ENCODE measurements at regions not wholly inside any gene's neighbourhood (a gene's known extent, or its start where the extent isn't known, plus 50 kb on each side); places are given as distances from the start of the nearest gene placed in this dataset.

DNA sequence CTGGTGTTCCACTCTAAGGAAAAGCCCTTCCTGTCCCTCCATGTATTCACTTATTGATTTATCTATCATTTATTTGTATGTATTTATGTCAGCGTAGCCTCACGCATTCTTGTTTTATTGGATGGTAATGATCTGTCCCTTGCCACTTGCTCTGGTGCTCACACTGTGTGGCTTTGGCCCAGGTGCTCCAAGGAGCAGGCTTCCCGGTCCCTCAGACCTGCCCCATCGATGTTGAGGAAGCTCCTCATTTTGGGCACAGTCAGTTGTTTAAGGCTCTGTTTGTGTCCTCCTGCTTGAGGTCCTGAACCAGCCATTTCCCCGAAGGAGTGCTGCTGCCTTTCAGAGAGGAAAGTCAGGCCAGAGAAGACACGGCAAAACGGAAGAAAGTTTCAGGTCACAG is 1485.4 kb downstream of the TBC1D22A start:
- Histone ChIP-seq H3K4me1 (no peaks in the 10 kb centered on the region), H3K36me3 (no peaks in the 10 kb centered on the region), H3K4me3 (no peak overlapping the region), H3K27ac (no peak overlapping the region), H3K9me3 (no peaks in the 10 kb centered on the region), H3K27me3 (no peaks in the 10 kb centered on the region)
- no peak for DNase-seq (ENCODE audit: low spot score)
- TF ChIP-seq, protein P1, sequence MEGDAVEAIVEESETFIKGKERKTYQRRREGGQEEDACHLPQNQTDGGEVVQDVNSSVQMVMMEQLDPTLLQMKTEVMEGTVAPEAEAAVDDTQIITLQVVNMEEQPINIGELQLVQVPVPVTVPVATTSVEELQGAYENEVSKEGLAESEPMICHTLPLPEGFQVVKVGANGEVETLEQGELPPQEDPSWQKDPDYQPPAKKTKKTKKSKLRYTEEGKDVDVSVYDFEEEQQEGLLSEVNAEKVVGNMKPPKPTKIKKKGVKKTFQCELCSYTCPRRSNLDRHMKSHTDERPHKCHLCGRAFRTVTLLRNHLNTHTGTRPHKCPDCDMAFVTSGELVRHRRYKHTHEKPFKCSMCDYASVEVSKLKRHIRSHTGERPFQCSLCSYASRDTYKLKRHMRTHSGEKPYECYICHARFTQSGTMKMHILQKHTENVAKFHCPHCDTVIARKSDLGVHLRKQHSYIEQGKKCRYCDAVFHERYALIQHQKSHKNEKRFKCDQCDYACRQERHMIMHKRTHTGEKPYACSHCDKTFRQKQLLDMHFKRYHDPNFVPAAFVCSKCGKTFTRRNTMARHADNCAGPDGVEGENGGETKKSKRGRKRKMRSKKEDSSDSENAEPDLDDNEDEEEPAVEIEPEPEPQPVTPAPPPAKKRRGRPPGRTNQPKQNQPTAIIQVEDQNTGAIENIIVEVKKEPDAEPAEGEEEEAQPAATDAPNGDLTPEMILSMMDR (IDR thresholded peaks at IDR 0.05): no peak

DNA sequence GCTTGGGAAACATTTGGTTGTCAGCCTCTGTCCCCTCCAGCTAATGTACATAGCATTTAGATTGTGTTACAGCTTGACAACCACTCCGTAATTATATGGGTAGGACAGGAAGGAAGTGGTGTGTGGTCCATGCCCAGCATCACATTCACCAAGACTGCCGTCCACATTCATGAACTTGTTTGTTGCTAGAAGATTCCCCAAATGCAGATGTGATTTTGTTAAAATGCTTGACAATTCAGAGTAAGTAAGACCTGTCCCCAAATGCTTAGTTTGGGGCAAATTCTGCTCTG is 1482.7 kb downstream of the TBC1D22A start:
- no peaks in the 10 kb centered on the region for H3K27me3 ChIP-seq
- no peaks in the 10 kb centered on the region for H3K9me3 ChIP-seq
- no peak overlapping the region for H3K27ac ChIP-seq
- H3K4me1 ChIP-seq: no peaks in the 10 kb centered on the region
- DNase-seq (ENCODE audit: low spot score): no peak
- TF ChIP-seq, protein P1 (IDR thresholded peaks at IDR 0.05): no peak
- H3K4me3 ChIP-seq: no peak overlapping the region
- no peaks in the 10 kb centered on the region for H3K36me3 ChIP-seq

DNA sequence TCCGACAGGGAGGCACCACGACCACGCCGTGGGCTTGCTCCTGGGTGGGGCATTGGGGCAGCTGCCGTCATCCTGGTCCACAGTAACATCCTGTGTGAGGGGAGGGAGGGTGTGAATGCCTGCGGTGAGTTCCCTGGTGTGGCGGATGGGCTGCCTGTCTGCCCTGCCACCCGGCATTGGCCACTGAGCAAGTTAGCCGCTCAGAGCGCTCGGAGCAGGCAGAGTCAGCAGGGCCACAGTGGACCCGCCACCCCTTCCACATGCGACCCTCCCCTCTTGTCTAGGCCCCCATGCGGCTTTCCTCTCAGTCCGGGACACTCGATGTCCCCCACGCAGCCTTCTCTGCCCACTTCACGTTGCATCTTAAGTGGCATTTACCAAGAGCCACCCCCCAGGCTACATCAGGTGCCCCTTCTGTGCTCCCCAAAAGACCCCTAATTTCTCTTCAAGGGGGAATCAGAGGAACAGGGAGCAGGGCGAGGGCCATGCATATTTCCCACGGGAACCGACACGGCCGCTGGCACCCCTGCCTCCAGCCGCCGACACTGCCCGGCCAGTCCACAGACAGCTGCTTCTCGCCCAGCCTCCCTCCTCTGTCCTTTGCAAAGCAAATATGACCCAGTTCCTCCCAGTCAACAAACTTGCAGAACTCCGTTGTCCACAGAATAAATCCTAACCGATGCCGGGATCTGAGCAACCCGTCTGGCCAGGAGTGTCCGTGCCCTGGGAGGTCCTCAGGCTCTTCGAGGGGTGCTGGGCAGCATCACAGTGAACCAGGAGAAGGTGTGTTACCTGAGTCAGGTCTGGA is 1482.1 kb downstream of the TBC1D22A start:
- TF ChIP-seq, protein P1 (IDR thresholded peaks at IDR 0.05): no peak
- Histone ChIP-seq H3K27ac (no peak overlapping the region), H3K4me3 (no peak overlapping the region), H3K4me1 (no peaks in the 10 kb centered on the region), H3K27me3 (no peaks in the 10 kb centered on the region), H3K9me3 (no peaks in the 10 kb centered on the region), H3K36me3 (no peaks in the 10 kb centered on the region)
- no peak for DNase-seq (ENCODE audit: low spot score)

DNA sequence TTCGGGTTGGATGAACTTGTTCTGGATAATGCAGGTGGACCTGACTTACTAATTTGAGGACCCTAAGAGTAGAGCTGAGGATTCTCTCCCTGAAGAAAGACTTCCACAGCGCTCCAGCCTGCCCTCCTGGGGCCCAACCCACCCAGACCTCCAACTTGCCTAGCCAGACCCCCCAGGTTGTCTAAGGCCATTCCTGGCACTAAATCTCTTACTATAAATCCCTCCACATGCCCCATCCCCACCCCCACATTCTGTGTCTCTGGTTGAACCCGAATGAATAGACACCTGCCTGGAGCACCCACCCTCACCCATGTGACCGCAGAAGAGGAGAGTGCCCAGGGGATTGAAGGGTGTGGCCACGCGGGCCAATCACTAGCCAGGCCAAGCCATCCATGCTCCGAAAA is 1480.0 kb downstream of the TBC1D22A start:
- TF ChIP-seq, protein P1 (IDR thresholded peaks at IDR 0.05): no peak
- Histone ChIP-seq H3K27me3 (no peaks in the 10 kb centered on the region), H3K9me3 (no peaks in the 10 kb centered on the region), H3K4me3 (no peak overlapping the region), H3K4me1 (no peaks in the 10 kb centered on the region), H3K27ac (no peak overlapping the region), H3K36me3 (no peaks in the 10 kb centered on the region)
- no peak for DNase-seq (ENCODE audit: low spot score)

DNA sequence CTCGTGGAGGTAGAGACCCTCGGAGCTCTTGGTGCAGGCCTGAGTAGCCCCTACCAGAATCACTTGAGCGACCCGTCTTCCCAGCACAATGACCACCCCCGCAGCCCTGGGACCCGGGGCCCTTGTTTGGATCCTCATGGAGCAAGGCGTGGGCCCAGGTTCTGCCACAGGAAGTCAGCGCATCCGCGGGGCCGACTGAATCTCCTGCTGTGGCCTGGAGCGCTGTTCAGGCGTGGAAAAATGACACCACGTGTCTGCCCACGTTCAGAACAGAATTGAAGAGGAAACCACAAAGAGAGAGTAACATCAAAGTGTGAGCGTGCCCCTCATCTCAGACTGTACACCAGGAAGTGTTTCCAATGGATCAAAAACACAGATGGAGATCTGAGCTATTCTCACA is 1479.2 kb downstream of the TBC1D22A start:
- DNase-seq (ENCODE audit: low spot score): peak; percentile 54
- Histone ChIP-seq H3K27ac (no peak overlapping the region), H3K4me1 (no peaks in the 10 kb centered on the region), H3K36me3 (no peaks in the 10 kb centered on the region), H3K4me3 (no peak overlapping the region), H3K27me3 (no peaks in the 10 kb centered on the region), H3K9me3 (no peaks in the 10 kb centered on the region)
- TF ChIP-seq, protein P1 (IDR thresholded peaks at IDR 0.05): no peak

DNA sequence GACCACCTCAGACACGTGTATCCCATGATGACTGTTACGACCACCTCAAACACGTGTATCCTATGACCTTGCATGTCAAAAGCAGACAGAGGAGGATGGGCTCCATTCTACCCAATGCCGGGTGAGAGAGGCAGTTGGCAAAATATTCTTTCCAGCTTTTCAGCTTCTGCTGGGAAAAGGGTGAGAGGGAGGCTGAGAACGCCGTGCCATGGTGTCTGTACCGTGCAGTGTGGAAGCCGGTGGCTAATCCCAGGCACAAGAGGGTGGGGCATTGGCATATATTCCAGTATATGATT is 1478.4 kb downstream of the TBC1D22A start:
- no peaks in the 10 kb centered on the region for H3K36me3 ChIP-seq
- TF ChIP-seq, protein P1 (IDR thresholded peaks at IDR 0.05): no peak
- no peaks in the 10 kb centered on the region for H3K4me1 ChIP-seq
- no peak overlapping the region for H3K4me3 ChIP-seq
- no peaks in the 10 kb centered on the region for H3K27me3 ChIP-seq
- peak; percentile 44 for DNase-seq (ENCODE audit: low spot score)
- H3K27ac ChIP-seq: no peak overlapping the region
- no peaks in the 10 kb centered on the region for H3K9me3 ChIP-seq

Measured in right atrium auricular region (tissue), 2 donors.